Inflammatory macrophage (primary cell): ENCODE measurements at regions not wholly inside any gene's neighbourhood (a gene's known extent, or its start where the extent isn't known, plus 50 kb on each side); places are given as distances from the start of the nearest gene placed in this dataset.
"Not testable (repeated sequence)": the region's sequence is repeated elsewhere in the genome, so short reads cannot be mapped to it uniquely, and the experiment has no call there.

Experiments used
- DNase-seq, 2 donors: peaks; one replicate each; pipeline ENCODE4 v3.0.0-alpha.2; 2020 to 2022

- no peak for DNase-seq
Measured at GRCh38 chr3:110343376-110343775, 728.2 kb upstream of the NECTIN3 start.

GRCh38 chr3:110343945-110344344 lies 727.7 kb upstream of the NECTIN3 start:
- no peak for DNase-seq

DNA sequence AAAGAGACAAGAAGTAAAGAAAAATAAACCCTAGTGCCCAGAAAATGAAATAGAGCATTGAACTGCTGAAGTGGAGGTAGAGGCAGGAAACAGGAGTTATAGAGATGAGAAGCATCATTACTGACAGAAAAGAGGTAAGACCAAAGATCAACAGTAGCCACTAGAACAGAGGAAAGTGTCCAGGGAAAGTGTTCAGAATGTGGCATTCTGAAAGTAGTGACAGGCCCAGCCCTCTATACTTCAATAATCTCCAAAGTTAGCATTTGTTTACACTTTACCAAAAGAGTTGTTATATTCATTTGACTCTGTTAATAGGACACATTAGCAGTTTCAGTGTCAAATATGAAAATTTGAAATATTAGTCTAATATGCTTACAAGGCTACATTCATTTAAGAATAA lies 727.1 kb upstream of the NECTIN3 start:
- no peak for DNase-seq

DNA sequence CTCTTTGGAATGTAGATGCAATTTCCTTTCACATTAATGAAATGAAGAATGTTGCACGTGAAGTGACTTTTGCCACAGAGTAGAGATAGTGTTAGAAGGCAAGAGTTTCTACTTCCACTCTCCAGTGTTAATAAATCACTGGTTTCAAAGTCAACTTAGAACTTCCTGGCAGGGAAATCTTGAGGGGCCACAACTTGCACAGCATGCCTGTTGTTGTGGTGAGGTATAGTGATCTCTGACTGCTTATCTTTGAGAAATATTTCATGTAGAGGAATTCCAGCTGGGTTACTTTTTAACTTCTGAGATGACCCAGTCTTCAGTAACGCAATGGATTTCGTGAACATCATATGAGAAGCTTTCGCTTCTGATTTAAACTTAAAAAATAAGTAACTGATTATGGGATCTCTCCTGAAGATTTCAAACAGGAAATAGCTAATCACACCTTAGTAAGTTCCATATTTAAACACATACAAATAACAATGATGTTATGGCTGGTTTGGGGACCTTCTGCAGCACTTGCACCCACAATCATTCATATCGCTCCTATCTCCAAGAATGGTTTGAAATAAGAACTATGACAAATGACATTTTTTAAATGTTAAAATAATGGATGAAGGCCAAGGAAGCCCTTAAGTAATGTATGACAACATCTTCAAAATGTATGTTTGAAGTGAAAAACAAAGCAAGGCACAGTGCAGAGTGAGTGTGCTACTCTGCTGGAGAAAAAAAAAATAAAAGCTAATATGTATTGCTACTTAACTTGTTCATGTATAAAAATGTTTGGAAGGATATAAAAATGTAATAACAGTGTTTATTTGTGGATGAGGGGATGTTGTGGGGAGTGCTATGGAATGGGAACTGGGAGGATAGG lies 726.5 kb upstream of the NECTIN3 start:
- DNase-seq, result no peak

DNA sequence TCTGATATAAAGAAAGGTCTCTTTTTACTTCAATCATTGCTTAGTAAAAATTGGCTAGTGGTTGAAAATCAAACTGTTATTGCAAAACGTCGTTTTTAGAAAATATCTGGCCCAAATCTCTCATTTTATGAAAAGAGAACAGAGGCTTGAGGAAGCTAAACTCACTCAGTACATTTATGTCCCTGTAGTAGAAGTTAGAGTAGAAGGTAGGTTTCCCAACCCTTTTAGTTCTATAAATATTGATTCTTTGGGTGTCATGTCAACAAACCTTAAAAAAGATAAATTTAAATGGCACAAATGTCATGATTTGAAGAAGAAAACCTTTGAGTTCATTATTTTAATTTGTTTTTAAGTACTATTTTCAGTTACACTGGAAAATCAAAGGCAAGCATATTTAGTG lies 722.3 kb upstream of the NECTIN3 start:
- no peak for DNase-seq

DNA sequence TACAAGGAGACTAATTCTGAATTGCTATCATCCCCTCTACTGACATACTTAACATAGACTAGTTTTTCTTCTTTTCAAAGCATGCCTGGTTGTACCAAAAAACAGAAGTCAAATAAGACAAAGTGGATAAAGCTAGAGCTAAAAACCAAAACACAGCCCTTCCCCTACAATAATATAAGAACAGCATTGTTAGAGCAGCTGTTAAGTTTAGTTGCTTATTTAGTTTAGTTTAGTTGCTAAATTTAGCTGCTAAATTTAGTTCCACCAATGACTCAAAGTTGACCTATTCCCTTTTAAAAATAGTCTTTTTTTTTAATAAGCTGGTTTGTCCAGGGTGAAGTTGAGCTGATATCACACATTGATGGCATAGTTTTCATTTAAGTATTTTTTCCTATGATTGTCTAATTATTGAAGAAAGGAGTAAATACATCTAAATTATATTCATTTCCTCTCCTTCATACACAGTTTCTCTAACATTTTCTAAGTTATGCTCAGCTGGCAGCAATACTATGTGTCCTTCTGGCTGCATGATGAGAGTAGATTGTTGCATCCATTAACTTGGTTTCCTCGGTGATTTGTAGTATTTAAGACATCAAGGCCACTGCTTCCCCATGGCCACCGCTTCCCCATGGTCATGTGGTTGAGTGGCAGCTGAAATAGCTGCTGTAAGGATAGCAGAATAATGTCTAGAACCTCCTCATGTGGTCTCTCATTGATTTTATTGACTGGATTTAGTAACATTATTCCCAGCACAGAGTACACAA lies 718.6 kb upstream of the NECTIN3 start:
- DNase-seq, result no peak

- no peak for DNase-seq
Measured at GRCh38 chr3:110362751-110363150, 708.9 kb upstream of the NECTIN3 start.

DNA sequence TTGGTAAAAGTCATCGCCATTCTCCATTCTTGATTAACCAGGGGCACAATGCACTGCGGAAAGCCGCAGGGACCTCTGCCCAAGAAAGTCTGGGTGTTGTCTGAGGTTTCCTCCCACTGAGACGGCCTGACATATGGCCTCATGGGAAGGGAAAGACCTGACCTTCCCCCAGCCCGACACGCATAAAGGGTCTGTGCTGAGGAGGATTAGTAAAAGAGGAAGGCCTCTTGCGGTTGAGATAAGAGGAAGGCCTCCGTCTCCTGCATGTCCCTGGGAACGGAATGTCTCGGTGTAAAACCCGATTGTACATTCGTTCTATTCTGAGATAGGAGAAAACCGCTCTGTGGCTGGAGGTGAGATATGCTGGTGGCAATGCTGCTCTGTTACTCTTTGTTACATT lies 704.3 kb upstream of the NECTIN3 start:
- DNase-seq, result not testable (repeated sequence)

- DNase-seq, result no peak
Measured at GRCh38 chr3:110375751-110376518, 695.7 kb upstream of the NECTIN3 start.

DNA sequence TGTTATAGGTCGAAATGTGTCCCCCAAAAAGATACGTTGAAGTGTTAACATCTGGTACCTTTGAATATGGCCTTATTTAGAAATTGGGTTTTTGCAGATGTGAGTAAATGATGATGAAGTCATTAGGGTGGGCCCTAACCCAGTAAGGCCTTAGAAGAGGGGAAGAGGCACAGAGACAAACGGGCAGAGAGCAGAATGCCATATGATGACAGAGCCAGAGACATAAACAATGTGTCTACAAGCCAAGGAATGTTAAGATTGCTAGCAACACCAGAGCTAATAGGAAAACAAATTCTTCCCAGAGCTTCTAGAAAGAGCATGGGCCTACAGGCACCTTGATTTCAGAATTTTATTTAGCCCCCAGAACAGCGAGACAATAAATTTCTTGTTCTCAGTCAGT lies 693.1 kb upstream of the NECTIN3 start:
- no peak for DNase-seq

GRCh38 chr3:110381992-110382391 lies 689.6 kb upstream of the NECTIN3 start:
- DNase-seq, result no peak

DNA sequence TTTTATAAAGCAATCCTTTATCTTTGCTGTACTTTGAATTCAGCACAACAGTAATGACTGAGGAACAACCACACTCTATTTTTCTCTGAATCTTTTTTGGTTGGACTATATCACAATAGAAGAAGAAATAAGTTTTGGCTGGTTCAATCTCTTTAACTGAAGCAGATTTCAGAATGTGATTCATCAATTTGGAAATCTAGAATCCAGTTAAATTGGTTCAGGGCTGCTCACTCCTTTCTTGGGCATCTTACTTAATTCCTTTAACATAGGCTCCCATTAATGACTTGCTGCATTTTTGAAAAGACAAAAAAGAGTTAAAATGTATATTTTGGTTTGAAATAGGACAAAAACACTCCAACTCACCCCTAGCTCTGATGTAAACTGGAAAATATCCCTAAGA lies 688.3 kb upstream of the NECTIN3 start:
- DNase-seq, result no peak

DNA sequence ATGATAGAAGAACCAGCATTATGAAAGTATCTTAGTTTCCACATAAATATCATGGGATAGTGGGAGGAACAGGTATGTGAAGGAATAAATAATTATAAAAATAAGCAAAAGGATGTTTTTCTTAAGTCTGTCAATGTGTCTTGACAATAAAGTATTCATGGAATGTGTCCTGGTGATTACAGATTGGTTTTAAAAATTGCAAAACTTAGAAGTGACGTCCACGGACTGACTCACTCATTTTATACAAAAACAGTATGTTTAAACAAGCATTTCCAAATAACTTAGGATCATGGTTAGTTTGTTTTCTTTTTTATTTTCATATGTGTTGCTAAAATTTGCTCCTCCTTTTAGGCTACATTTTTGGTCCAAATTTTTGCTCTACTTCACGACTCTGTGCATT lies 687.0 kb upstream of the NECTIN3 start:
- no peak for DNase-seq

- DNase-seq, result no peak
Measured at GRCh38 chr3:110389005-110389404, 682.6 kb upstream of the NECTIN3 start.

- DNase-seq, result no peak
Measured at GRCh38 chr3:110390372-110390771, 681.2 kb upstream of the NECTIN3 start.

DNA sequence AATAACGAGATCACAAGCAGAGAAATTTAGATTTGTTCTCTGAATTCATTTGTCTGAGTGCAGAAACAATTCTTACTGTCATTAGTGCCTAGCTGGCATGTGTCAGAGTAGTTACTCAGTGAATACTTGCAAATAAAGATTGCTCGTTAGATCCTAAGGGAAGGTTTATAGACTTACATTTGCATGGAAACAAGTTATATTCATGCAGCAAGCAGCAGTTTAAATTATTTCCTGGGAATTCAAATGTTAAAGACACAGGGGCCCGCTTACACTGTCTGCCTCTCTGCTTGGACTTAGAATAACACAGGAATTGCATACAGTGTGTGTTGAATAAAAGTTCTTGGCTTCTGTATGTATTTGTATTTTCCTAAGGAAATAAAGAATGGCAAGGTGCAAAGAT lies 680.6 kb upstream of the NECTIN3 start:
- DNase-seq, result no peak

- no peak for DNase-seq
Measured at GRCh38 chr3:110391640-110392395, 679.8 kb upstream of the NECTIN3 start.

DNA sequence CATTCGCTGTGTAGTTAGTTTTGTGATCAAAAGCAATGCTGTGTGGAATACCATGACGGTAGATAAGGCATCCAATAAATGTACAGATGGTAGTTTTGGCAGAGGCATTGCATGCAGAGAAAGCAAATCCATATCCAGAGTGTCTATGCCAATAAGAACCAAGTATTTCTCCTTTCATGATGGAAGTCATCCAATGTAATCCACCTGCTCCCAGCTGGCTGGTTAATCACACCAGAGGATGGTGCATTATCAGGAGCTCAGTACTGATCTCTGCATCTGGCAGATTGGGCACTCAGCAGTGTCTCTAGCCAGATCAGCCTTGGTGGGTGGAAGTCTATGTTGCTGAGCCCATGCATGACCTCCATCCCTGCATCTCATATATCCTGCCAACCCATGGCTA lies 677.7 kb upstream of the NECTIN3 start:
- no peak for DNase-seq

DNA sequence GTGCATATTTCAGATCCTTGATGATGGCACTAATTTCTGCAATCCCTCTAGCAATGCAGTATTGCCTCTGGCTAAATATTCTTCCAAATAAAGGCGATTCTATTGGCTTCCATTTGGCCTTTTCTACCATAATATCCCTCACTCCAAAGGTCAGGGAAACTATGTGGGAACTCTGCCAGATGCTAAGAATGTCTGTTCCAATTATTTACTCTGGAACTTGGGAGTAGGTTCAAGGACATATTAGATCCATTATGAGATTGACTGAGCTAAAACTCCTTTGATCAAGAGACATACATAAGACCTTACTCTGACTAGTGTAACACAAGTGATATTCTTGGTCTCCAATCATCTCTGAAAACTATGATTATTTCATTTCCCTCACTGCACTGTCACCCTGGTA lies 674.5 kb upstream of the NECTIN3 start:
- DNase-seq, result no peak

DNA sequence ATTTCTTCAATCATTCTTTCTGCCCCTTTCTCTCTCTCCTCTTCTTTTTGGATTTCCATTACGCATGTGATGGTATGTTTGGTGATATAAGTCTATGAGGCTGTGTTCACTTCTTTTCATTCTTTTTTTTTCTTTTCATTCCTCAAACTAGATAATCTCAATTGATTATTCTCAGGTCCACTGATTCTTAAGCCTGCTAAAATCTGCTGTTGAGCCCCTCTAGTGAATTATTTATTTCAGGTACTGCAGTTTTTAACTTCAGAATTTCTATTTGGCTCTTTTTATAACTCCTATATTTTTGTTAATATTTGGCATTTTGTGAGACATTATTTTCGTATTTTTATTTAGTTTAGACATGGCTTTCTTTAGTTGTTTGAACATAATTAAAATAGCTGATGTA lies 671.3 kb upstream of the NECTIN3 start:
- DNase-seq, result no peak

DNA sequence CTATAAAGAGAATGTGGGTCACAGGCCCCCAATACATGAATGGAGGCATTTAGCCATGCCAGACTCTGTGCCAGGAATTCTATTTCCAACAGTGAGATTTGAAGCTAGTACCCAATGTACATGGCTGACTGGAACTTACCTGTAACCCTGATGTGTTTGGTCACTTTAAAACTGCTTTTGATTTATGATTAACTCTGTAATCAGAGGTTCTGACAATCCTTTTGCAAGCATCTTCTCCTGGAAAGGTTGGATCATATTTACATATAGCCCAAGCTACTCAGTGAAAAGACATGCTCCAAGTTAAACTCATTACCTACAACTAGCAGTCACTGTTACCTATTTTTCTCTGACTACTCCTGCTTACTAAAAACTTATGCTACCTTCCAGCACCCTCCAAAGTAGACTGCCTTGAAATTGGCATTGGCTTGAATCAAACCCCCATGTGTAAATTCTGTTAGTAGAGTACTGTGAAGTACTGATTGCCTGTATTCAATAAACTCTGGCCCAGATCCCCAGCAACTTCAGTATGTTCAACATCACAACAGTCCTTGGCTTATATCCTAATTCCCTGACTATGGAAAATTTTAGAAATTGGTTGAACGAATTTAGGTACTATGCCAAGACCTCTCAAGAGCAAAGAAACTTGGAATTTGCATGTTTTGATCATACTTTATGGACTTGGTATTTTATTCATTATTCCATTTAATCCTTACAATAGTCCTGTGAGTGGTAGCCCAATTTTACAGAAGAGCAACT lies 665.6 kb upstream of the NECTIN3 start:
- no peak for DNase-seq

- no peak for DNase-seq
Measured at GRCh38 chr3:110413266-110413665, 658.4 kb upstream of the NECTIN3 start.
